Gastroesophageal sphincter (tissue), 4 donors: ENCODE measurements at regions not wholly inside any gene's neighbourhood (a gene's known extent, or its start where the extent isn't known, plus 50 kb on each side); places are given as distances from the start of the nearest gene placed in this dataset.

Experiments used
- ATAC-seq: fragments of 150-250 bp; one replicate; pipeline ENCODE4 v1.9.1; 2016; ENCODE audit warnings: mild to moderate bottlenecking, moderate library complexity
- H3K27ac ChIP-seq, 4 donors: fragments of 200-600 bp; sonication (generic) in 3 of 4; 1 replicate in 3 of 4; 2 replicates in 1 of 4; pipeline ENCODE4 v1.5.1; 2016 to 2019
- H3K27me3 ChIP-seq: fragments of 200-600 bp; sonication (generic); one replicate; pipeline ENCODE4 v1.5.1; 2019
- H3K36me3 ChIP-seq, 2 donors: fragments of 200-600 bp; sonication (generic); one replicate each; pipeline ENCODE4 v1.5.1; 2019; ENCODE audit warnings: control low read depth in 1 of 2
- H3K4me1 ChIP-seq, 3 donors: fragments of 200-600 bp; sonication (generic); 1 replicate in 2 of 3; 2 replicates in 1 of 3; pipeline ENCODE4 v1.5.1; 2016 to 2019; ENCODE audit warnings: control low read depth in 2 of 3
- H3K4me3 ChIP-seq, 2 donors: fragments of 200-600 bp; sonication (generic); one replicate each; pipeline ENCODE4 v1.5.1; 2019; ENCODE audit warnings: mild to moderate bottlenecking in 1 of 2, moderate library complexity in 1 of 2
- H3K9me3 ChIP-seq, 3 donors: fragments of 200-600 bp; sonication (generic); one replicate each; pipeline ENCODE4 v1.5.1; 2017 to 2019; ENCODE audit warnings: control low read depth in 2 of 3
- CTCF ChIP-seq, 4 experiments: fragments of 200-600 bp in 2 of 4; fragments of 450-650 bp in 2 of 4; sonication (generic) in 1 of 4; IDR thresholded peaks; one replicate each; pipeline ENCODE4 v1.5.1; 2017 to 2019; ENCODE audit warnings: antibody characterized with exemption in 4 of 4, mild to moderate bottlenecking in 2 of 4, moderate library complexity in 2 of 4
- EP300 ChIP-seq: sonication (generic); formaldehyde crosslinking; IDR thresholded peaks from one replicate; pipeline ENCODE4 v1.6.1; 2017; ENCODE audit warnings: antibody characterized with exemption, mild to moderate bottlenecking
- POLR2A ChIP-seq, 2 donors: fragments of 450-650 bp; IDR thresholded peaks; one replicate each; pipeline ENCODE4 v1.6.1; 2017; ENCODE audit warnings: antibody characterized with exemption in 2 of 2, mild to moderate bottlenecking in 2 of 2, moderate library complexity in 1 of 2
- POLR2AphosphoS5 ChIP-seq: sonication (generic); formaldehyde crosslinking; IDR thresholded peaks from one replicate; pipeline ENCODE4 v1.6.1; 2017; ENCODE audit warnings: antibody characterized with exemption
- WGBS, 2 donors: methylation state at CpG; one replicate each; pipeline ENCODE4 v1.1.5; 2018; ENCODE audit warnings: low coverage in 1 of 2; 5-methylcytosine and 5-hydroxymethylcytosine counted together

- H3K27me3 ChIP-seq: no peaks in the 10 kb centered on the region
- no peak overlapping the region for H3K4me3 ChIP-seq
- H3K4me1 ChIP-seq: no peaks in the 10 kb centered on the region
- no peak overlapping the region for H3K27ac ChIP-seq
- H3K9me3 ChIP-seq: no peaks in the 10 kb centered on the region
- TF ChIP-seq CTCF (IDR thresholded peaks at IDR 0.05) (no peak), POLR2A (IDR thresholded peaks at IDR 0.05) (no peak), EP300 (no peak), POLR2AphosphoS5 (no peak)
- no peaks in the 10 kb centered on the region for H3K36me3 ChIP-seq
- 29 to 85% methylated on average over 2 of the region's 2 CpGs for WGBS, 2 donors
- no peak for ATAC-seq
Measured at GRCh38 chr15:96701443-96701842, 370.9 kb downstream of the NR2F2 start.

GRCh38 chr15:96701877-96702276, 371.4 kb downstream of the NR2F2 start:
- 54 to 59% methylated on average over 2 of the region's 2 CpGs for WGBS, 2 donors
- no peaks in the 10 kb centered on the region for H3K4me1 ChIP-seq
- H3K27me3 ChIP-seq: no peaks in the 10 kb centered on the region
- H3K27ac ChIP-seq: no peak overlapping the region
- H3K9me3 ChIP-seq: no peaks in the 10 kb centered on the region
- ATAC-seq: no peak
- H3K4me3 ChIP-seq: no peak overlapping the region
- no peak for TF ChIP-seq POLR2AphosphoS5
- TF ChIP-seq CTCF (IDR thresholded peaks at IDR 0.05): no peak
- TF ChIP-seq EP300: no peak
- TF ChIP-seq POLR2A (IDR thresholded peaks at IDR 0.05): no peak
- no peaks in the 10 kb centered on the region for H3K36me3 ChIP-seq

- Histone ChIP-seq H3K27me3 (no peaks in the 10 kb centered on the region), H3K4me1 (no peaks in the 10 kb centered on the region), H3K4me3 (no peak overlapping the region), H3K9me3 (no peaks in the 10 kb centered on the region), H3K27ac (no peak overlapping the region), H3K36me3 (no peaks in the 10 kb centered on the region)
- ATAC-seq: no peak
- WGBS, 2 donors: 66 to 67% methylated on average over 3 of the region's 4 CpGs
- TF ChIP-seq EP300 (no peak), POLR2AphosphoS5 (no peak), POLR2A (IDR thresholded peaks at IDR 0.05) (no peak), CTCF (IDR thresholded peaks at IDR 0.05) (no peak)
Measured at GRCh38 chr15:96702589-96702988, 372.1 kb downstream of the NR2F2 start.

GRCh38 chr15:96703091-96703490, 372.6 kb downstream of the NR2F2 start:
- no peaks in the 10 kb centered on the region for H3K4me1 ChIP-seq
- ATAC-seq: no peak
- WGBS, 2 donors: 57 to 70% methylated on average over 2 to 3 of the region's 3 CpGs
- no peaks in the 10 kb centered on the region for H3K36me3 ChIP-seq
- H3K9me3 ChIP-seq: no peaks in the 10 kb centered on the region
- H3K27ac ChIP-seq: no peak overlapping the region
- TF ChIP-seq CTCF (IDR thresholded peaks at IDR 0.05) (no peak), EP300 (no peak), POLR2A (IDR thresholded peaks at IDR 0.05) (no peak), POLR2AphosphoS5 (no peak)
- H3K27me3 ChIP-seq: no peaks in the 10 kb centered on the region
- no peak overlapping the region for H3K4me3 ChIP-seq

GRCh38 chr15:96703794-96704550, 373.5 kb downstream of the NR2F2 start:
- no peak for ATAC-seq
- H3K4me3 ChIP-seq: no peak overlapping the region
- H3K36me3 ChIP-seq: no peaks in the 10 kb centered on the region
- no peak overlapping the region for H3K27ac ChIP-seq
- no peak for TF ChIP-seq EP300
- no peak for TF ChIP-seq POLR2A (IDR thresholded peaks at IDR 0.05)
- no peak for TF ChIP-seq POLR2AphosphoS5
- no peak for TF ChIP-seq CTCF (IDR thresholded peaks at IDR 0.05)
- H3K9me3 ChIP-seq: no peaks in the 10 kb centered on the region
- no peaks in the 10 kb centered on the region for H3K27me3 ChIP-seq
- no peaks in the 10 kb centered on the region for H3K4me1 ChIP-seq
- 65 to 74% methylated on average over 3 to 5 of the region's 5 CpGs for WGBS, 2 donors
